Ishikawa (cell line): ENCODE measurements at regions not wholly inside any gene's neighbourhood (a gene's known extent, or its start where the extent isn't known, plus 50 kb on each side); places are given as distances from the start of the nearest gene placed in this dataset.

Source experiments
- CEBPB ChIP-seq: IDR thresholded peaks from 2 replicates; pipeline ENCODE4 v1.6.1; 2012
- CREB1 ChIP-seq: IDR thresholded peaks from 2 replicates; pipeline ENCODE4 v1.6.1; 2012; ENCODE audit warnings: low read depth
- EGR1 ChIP-seq: IDR thresholded peaks from 2 replicates; pipeline ENCODE4 v1.6.1; 2012
- EP300 ChIP-seq: IDR thresholded peaks from 2 replicates; pipeline ENCODE4 v1.6.1; 2012; ENCODE audit warnings: borderline replicate concordance
- FOXM1 ChIP-seq: IDR thresholded peaks from 2 replicates; pipeline ENCODE4 v1.6.1; 2012; ENCODE audit warnings: low read depth, borderline replicate concordance
- NFIC ChIP-seq: IDR thresholded peaks from 2 replicates; pipeline ENCODE4 v1.6.1; 2012
- RAD21 ChIP-seq: IDR thresholded peaks from 2 replicates; pipeline ENCODE4 v1.6.1; 2012; ENCODE audit warnings: low read depth
- TAF1 ChIP-seq: IDR thresholded peaks from 2 replicates; pipeline ENCODE4 v1.6.1; 2012; ENCODE audit warnings: low read depth, mild to moderate bottlenecking
- TCF12 ChIP-seq: IDR thresholded peaks from 2 replicates; pipeline ENCODE4 v1.6.1; 2012; ENCODE audit warnings: low read depth
- TEAD4 ChIP-seq: IDR thresholded peaks from 2 replicates; pipeline ENCODE4 v1.6.1; 2012
- YY1 ChIP-seq: IDR thresholded peaks from 2 replicates; pipeline ENCODE4 v1.6.1; 2012; ENCODE audit warnings: low read depth
- ZBTB7A ChIP-seq: IDR thresholded peaks from 2 replicates; pipeline ENCODE4 v1.6.1; 2012; ENCODE audit warnings: low read depth
- TF ChIP-seq, protein P1 (sequence below): IDR thresholded peaks from 2 replicates; pipeline ENCODE4 v1.6.1; 2012
- TF ChIP-seq, protein P2 (sequence below): IDR thresholded peaks from 2 replicates; pipeline ENCODE4 v1.6.1; 2012; ENCODE audit warnings: low read depth, mild to moderate bottlenecking
- TF ChIP-seq, protein P3 (sequence below): IDR thresholded peaks from 2 replicates; pipeline ENCODE4 v1.6.1; 2012

DNA sequence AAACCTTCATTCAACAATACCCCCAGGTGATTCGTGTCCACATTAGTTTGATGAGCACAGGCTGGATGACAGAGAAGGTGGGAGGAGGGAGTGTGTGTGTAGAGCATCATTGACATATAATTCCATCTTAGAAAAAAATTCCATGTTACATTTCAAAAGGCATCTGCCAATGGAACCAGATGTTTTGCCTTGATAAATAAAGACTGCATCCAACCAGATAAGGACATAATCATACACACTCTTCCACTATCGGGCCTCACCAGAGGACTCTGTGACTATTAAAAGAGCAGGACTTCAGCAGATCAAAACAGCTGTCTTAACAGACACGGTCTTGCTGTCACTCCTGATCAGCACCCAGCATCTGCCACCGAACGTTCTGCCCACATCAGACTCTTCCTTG lies 96.4 kb upstream of the SPIN1 start:
- TF ChIP-seq, protein P1, sequence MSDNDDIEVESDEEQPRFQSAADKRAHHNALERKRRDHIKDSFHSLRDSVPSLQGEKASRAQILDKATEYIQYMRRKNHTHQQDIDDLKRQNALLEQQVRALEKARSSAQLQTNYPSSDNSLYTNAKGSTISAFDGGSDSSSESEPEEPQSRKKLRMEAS: no peak
- no peak for TF ChIP-seq TAF1
- no peak for TF ChIP-seq CREB1
- TF ChIP-seq RAD21: no peak
- no peak for TF ChIP-seq FOXM1

DNA sequence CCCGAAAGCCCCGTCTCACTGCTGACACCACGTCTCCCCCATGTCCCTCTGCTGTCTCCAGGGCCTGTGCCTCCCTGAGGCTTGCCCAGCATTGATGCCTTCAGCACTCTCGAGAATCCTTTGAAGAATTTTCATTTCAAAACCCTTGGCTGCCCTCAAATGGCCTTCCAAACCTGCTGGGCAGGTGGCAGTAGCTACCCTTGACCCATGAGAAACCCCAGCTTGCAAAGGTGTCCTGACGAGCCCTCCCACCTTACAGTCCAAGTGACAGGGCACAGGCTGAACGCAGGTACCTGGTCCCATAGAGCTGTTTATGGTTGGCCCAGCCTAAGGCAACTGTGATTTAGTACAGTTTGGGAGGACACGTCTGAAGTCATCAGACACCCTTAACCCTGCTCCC lies 97.2 kb upstream of the SPIN1 start:
- TF ChIP-seq CEBPB (no peak), CREB1 (no peak), FOXM1 (no peak), EGR1 (no peak), RAD21 (no peak)
- TF ChIP-seq, protein P1: no peak
- TF ChIP-seq, protein P2, sequence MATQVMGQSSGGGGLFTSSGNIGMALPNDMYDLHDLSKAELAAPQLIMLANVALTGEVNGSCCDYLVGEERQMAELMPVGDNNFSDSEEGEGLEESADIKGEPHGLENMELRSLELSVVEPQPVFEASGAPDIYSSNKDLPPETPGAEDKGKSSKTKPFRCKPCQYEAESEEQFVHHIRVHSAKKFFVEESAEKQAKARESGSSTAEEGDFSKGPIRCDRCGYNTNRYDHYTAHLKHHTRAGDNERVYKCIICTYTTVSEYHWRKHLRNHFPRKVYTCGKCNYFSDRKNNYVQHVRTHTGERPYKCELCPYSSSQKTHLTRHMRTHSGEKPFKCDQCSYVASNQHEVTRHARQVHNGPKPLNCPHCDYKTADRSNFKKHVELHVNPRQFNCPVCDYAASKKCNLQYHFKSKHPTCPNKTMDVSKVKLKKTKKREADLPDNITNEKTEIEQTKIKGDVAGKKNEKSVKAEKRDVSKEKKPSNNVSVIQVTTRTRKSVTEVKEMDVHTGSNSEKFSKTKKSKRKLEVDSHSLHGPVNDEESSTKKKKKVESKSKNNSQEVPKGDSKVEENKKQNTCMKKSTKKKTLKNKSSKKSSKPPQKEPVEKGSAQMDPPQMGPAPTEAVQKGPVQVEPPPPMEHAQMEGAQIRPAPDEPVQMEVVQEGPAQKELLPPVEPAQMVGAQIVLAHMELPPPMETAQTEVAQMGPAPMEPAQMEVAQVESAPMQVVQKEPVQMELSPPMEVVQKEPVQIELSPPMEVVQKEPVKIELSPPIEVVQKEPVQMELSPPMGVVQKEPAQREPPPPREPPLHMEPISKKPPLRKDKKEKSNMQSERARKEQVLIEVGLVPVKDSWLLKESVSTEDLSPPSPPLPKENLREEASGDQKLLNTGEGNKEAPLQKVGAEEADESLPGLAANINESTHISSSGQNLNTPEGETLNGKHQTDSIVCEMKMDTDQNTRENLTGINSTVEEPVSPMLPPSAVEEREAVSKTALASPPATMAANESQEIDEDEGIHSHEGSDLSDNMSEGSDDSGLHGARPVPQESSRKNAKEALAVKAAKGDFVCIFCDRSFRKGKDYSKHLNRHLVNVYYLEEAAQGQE: no peak

DNA sequence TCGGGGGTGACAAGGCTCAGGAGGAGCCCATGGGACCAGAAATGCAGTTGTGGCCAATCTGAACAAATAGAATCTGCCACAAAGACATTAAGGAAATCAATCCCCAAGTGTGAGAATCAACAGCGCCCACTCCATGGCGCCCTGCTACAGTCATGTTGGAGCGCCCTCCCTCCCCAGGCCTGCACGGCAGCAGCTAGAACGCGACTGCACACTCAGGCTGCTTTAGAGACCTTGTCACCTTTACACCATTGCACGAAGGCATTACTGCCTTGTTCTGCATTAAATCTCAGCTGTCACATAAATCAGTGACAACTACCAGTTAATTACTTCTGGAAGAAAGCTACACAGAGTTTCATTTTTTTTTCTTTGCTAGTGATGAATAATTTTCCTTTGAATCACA lies 98.7 kb upstream of the SPIN1 start:
- TF ChIP-seq RAD21: no peak
- no peak for TF ChIP-seq ZBTB7A
- TF ChIP-seq NFIC: no peak
- TF ChIP-seq, protein P2: no peak
- TF ChIP-seq, protein P1: no peak
- TF ChIP-seq EGR1: no peak

DNA sequence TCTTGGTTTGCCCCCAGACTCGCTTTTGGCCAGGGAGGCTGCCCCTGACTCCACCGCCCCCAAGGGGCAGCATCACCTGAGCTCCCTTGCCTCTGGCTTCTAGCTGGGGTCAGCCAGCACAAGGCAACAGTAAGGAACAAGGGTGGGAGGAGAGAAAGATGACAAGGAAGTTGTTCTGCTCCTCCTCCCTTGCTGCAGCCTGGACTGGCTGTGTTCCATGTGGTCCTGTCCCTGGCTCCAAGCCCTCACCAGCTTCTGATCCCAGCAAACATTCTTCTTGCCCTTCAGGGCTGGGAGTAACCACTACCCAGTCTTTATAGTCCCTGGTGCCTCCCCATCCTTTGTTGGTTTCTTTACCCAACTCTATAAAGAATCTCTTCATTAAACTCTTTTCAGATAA lies 100.3 kb upstream of the SPIN1 start:
- TF ChIP-seq EGR1 (no peak), ZBTB7A (no peak), FOXM1 (no peak), CEBPB (no peak), EP300 (no peak), NFIC (no peak), TAF1 (no peak), TEAD4 (no peak), RAD21 (no peak), TCF12 (no peak), YY1 (no peak), CREB1 (no peak)
- TF ChIP-seq, protein P2: no peak
- TF ChIP-seq, protein P3, sequence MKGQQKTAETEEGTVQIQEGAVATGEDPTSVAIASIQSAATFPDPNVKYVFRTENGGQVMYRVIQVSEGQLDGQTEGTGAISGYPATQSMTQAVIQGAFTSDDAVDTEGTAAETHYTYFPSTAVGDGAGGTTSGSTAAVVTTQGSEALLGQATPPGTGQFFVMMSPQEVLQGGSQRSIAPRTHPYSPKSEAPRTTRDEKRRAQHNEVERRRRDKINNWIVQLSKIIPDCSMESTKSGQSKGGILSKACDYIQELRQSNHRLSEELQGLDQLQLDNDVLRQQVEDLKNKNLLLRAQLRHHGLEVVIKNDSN: no peak
- TF ChIP-seq, protein P1: no peak

DNA sequence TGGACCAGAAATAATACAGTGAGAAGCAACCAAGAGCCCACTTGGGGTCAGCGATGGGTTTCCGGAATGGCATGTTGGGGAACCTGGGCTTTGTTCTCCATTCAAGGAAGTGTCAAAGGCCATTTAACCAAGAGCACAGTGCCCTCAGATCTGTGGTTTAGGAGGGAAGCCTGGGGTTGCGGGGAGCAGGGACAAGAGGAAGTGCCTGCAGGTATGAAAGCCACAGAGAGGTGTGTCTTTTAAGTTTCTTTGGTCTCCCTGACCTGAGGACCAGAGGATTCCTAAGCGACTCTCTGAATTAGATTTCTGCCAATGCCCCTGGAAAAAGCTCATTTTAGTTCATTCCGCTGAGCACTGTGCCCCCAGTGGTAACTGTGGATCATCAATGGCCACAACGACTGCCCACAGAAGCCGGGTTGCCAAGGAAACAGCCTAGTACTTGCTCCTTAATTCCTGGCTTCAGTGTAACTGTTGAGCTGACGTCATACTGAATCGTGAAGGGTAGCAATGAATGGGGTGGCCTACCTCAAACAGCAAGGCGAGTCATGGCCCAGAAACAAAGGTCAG lies 107.3 kb upstream of the SPIN1 start:
- peak; percentile 31; the same call in 1 of the 2 replicates for TF ChIP-seq RAD21
- TF ChIP-seq CEBPB: no peak

DNA sequence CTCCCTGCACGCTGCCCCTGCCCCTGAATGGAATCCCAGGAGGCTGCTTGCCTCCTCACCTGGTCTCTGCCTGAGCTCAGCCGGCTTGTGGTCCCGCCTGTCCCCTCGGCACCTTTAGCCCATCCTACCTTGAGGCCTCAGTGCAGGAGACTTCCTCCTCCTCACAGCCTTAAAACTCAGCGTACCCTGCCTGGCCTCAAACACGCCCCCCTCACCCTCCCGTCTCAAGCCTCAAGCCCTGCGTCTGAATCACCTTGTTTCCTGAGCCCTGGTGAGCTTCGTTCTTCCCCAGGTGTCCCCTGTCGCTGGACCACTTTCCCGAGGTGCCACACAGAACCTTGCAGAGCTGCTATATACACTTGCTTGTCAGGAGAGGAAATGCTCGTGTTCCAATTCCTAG lies 110.2 kb upstream of the SPIN1 start:
- TF ChIP-seq, protein P2: no peak
- TF ChIP-seq CEBPB: no peak
- no peak for TF ChIP-seq ZBTB7A
